NCI-H446 (cell line): ENCODE measurements at regions not wholly inside any gene's neighbourhood (a gene's known extent, or its start where the extent isn't known, plus 50 kb on each side); places are given as distances from the start of the nearest gene placed in this dataset.
"Not testable (repeated sequence)": the region's sequence is repeated elsewhere in the genome, so short reads cannot be mapped to it uniquely, and the experiment has no call there.

Source experiments
- DNase-seq, 2 experiments: peaks; one replicate each; lab custom pipeline; 2025; lab: John Stamatoyannopoulos, UW

DNA sequence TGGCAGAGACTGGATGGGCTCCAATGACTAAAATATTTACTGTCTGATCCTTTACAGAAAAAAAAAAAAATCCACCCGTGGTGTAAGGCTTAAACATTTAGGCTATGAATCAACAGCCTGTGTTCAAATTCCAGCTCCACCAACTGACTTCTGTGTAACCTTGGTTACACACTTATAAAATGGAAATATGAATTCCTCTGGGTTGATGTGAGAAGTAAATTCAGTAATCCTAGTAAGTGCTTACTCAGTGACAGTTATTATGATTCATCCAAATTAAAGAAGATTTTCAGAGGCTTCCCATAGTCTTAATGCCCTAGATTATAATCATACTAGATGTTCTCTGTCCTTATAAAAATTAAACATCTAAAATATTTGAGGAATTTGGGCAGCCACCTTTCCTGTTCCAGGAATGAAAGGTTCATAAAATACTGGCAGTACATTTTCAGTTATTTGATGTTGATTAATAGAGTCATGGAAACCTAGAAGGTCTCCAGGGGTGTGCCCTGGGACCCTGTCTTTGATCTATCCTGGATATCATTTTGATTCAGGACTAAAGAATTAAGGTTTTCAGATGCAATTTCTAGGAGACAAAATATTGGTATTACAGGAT lies 180.3 kb upstream of the ZNF217 start:
- DNase-seq = no peak

GRCh38 chr20:53773066-53773791 lies 179.6 kb upstream of the ZNF217 start:
- not testable (repeated sequence) for DNase-seq

DNA sequence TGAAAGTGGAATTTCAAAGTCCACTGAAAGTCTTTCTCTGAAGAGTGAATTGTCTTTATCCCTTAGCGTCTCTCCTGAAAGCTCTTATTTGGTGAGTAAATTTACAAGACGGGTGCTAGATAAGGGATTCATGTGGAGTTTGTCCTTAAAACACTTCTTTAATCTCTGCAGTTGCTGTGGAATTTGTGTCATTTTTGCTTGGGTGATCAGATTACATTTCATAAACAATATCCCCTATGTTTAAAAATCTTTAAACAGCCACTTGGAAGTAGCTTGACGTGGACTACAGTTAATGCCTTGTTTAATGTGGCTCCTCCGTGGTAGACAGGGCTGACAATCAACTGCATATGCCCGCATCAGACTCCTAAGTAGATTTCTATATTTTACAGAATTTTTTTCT lies 175.4 kb upstream of the ZNF217 start:
- no peak for DNase-seq

DNA sequence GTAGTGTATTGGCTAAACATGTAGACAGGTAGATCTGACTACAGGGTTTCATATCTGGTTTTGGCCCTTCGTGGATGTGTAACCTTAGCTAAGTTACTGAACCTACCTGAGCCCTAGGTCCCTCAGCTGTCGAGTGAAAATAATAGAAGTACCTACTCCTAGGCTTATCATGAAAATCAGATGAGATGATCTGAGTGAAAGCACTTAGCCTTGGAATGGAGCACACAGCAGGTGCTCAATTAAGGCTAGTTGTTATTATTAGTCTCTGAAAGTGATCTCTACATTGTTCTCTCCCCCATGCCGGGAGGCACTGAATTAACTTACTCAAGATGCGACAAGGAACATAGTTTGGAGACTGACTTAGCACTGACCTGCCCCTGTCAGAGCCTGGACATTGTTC lies 174.7 kb upstream of the ZNF217 start:
- DNase-seq = no peak

GRCh38 chr20:53767206-53767930 lies 173.7 kb upstream of the ZNF217 start:
- no peak for DNase-seq

DNA sequence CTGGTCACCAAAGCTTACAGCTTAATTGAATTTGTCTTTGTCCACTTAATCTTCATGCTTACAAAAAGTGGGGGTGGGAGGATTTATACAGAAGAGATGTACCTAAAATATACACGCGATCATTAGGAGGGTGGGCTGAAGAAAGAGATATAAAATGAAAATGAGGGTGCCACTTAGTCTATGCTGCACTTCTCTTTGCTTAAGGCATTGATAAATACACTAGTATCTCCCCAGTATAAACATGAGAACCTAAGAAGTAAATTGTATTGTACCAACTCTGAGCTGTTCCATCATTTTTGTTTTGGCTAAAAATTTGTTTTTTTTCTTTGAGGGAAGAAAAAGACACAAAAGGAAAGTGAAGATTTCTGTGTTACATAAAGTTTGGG lies 170.8 kb upstream of the ZNF217 start:
- DNase-seq = no peak

DNA sequence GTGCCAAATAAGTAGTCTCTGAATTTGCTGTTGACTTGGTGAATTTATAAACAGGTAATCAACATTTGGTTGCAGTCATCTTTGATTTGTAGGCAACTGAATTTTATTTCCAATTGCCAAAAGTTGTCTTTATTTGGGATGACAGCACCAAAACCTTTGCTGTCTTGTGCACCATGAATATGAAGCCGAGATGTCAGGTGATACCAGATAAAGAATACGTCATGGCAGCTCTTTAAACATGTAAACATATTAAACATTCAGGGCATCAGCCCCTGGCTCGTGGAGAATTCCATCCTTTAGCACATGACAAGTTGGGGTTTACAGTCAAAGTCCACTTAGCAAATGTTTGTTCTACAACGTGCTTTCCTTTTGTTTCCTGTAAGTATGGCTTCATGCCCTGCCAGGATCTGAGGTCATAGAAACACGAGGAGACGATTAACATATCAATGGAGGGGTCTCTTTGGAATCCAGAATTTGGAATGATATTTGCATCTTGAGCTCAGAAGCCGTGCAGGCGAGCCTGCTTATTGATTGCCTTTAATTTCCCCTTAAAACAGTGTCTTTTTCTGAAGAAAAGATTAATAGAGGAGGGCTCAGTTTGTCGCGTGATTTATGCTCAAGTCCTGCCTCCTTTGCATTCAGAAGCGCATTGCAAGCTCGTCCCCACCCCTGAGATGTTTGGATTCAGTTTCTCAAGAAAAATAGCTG lies 170.2 kb upstream of the ZNF217 start:
- DNase-seq = no peak

- not testable (repeated sequence) for DNase-seq
Observed at GRCh38 chr20:53762423-53762798, 168.8 kb upstream of the ZNF217 start.

DNA sequence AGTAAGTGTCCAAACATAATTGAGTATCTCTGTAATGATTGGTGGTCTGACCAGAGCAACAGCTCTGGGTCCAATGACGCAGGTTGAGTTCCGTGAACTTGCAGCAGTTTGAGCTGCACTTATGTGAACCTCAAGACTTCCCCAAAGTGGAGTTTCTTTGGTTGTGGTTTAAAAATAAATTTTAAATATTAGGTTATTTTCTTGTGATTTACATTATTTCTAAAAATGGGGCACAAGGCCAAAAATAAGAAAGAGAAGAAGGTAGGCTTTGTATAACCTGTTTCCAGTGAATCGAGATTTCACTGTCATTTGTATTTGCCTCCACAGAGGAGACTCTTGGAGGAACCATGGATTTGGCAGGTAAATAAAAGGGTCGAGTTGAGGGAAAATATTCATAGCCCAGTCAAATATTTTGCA lies 166.4 kb upstream of the ZNF217 start:
- no peak for DNase-seq

DNA sequence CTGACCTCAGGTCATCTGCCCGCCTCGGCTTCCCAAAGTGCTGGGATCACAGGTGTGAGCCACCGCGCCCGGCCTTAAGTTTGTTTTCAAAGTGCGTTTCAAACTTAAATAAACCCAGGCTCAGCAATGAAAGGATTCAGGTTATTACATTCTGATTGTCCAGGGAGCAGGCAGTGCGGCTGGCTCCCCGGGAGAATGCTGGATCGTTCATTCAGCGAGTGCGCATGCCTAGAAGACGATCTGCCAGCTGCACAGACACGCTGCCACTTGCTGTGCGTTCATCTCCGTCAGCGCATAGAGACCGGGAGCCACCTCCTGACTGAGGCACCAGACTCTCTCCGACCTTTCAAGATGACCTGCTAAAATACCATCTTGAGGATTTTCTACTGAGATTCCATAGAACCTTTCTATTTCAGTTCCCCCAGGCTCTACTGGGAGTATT lies 163.9 kb upstream of the ZNF217 start:
- no peak for DNase-seq

DNA sequence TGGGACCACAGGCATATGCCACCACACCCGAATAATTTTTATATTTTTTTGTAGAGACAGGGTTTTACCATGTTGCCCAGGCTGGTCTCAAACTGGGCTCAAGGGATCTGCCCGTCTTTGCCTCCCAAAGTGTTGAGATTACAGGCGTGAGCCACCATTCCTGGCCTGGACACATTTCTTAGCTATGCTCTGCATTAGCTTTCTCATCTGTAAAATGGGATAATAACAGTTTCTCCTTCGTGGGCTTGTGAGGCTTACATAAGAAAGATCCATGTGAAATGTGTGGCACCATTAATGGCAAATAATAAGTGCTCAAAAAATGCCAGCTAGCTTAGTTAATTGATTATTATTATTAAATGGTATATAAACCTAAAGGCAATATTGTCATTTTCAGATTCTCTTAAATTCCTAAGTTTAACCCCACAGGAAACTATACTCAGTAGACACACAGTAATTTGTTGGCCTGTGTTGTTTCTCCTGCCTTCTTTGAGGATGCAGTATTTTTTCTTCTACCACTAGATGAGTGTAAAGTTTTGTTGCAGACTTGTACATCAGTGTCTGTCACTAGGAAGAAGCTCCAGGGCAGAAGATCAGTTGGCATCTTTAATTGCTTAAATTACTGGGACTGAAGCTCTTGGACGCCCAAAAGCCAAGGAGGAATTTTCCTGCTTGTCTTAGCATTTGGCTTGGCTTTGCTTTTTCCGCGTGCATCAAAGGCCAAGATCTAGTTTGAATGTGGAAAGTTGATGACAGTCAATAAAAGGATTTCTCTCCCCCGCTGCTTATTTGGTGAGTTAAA lies 162.3 kb upstream of the ZNF217 start:
- DNase-seq = no peak

DNA sequence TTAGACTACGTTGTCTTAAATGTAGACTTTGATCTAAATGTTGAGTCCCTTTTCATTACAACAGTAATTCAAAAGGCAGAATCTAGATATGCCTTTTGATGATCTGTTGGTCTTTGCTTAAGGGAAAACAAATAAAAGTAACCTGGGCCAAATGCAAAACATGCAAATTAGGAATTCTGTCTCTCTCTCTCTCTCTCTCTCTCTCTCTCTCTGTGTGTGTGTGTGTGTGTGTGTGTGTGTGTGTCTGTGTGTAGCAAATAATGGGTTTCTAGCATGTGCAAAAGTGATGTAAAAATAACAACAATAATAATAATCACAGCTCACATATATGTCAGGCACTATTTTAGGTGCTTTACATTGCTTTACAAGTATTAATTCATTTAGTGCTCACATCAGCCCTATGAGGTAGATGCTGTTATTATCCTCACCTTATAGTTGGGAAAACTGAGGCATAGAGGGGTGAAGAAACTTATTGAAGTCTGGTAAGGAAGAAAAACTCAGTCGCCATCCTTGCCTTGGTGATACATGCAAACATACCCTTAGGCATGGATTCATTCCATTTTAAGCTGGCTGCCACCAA lies 160.3 kb upstream of the ZNF217 start:
- no peak for DNase-seq

- DNase-seq = no peak
Observed at GRCh38 chr20:53752971-53753879, 159.6 kb upstream of the ZNF217 start.

- no peak for DNase-seq
Observed at GRCh38 chr20:53752583-53752970, 158.9 kb upstream of the ZNF217 start.

- no peak for DNase-seq
Observed at GRCh38 chr20:53751620-53752318, 158.1 kb upstream of the ZNF217 start.

GRCh38 chr20:53750827-53751619 lies 157.4 kb upstream of the ZNF217 start:
- DNase-seq = peak in 1 of 2 experiments; percentile 45

- no peak for DNase-seq
Observed at GRCh38 chr20:53749499-53749898, 155.9 kb upstream of the ZNF217 start.

- no peak for DNase-seq
Observed at GRCh38 chr20:53748821-53749421, 155.3 kb upstream of the ZNF217 start.
